ENCODE measurements at regions not wholly inside any gene's neighbourhood (a gene's known extent, or its start where the extent isn't known, plus 50 kb on each side); places are given as distances from the start of the nearest gene placed in this dataset.

DNA sequence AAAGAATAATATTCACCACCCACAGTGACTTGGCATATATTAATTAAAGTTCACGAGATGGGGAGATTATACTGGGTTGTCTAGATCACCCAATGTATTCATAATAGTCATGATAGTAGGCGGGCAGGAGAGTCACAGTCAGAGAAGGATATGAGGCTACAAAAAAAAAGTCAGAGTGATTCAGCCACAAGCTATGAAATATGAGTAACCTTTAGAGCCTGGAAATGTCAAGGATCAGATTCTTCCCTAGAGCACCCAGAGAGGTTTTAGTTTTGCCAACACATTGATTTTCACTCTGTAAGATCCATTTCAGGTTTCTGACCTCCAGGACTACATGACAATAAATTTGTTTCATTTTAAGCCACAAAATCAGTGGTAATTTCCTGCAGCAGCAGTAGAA, 501.9 kb downstream of the GABRG1 start:
- no peaks in the 10 kb centered on the region for H3K9me3 ChIP-seq (replicated peaks; ENCODE audit: control insufficient read depth, insufficient read depth, low read length)
- no peaks in the 10 kb centered on the region for H3K36me3 ChIP-seq (ENCODE audit: control insufficient read depth in 2 of 2, extremely low read depth in 1 of 2, insufficient read depth in 2 of 2, low read length in 2 of 2)
- no peak for FAIRE-seq
- H3K9me1 ChIP-seq (replicated peaks; ENCODE audit: control insufficient read depth, extremely low read depth, insufficient read depth, low read length): no peaks in the 10 kb centered on the region
- no peak for DNase-seq (ENCODE audit: low read depth, low spot score)
- no peaks in the 10 kb centered on the region for H3K27me3 ChIP-seq (ENCODE audit: control insufficient read depth in 2 of 2, insufficient read depth in 2 of 2, low read length in 2 of 2)
- intact Hi-C loops (cut with micrococcal nuclease): no loop called here
- no peak overlapping the region for H3K9ac ChIP-seq (replicated peaks; ENCODE audit: extremely low read depth, insufficient read depth, low read length)
- no peak overlapping the region for H3K4me3 ChIP-seq (replicated peaks in 1 of 3; ENCODE audit: insufficient read depth in 1 of 3, low read depth in 1 of 3, low read length in 3 of 3)
- ChIA-PET CTCF (no interaction called here), POLR2A (no interaction called here)
- no peak overlapping the region for H2AFZ ChIP-seq (ENCODE audit: low read depth, low read length)
- no peak overlapping the region for H3K27ac ChIP-seq (ENCODE audit: insufficient read depth, low read depth, low read length)
- no peaks in the 10 kb centered on the region for H3K79me2 ChIP-seq (ENCODE audit: control insufficient read depth, insufficient read depth, low read length)
- dilution Hi-C loops (cut with MboI; ENCODE audit: extremely low pct_ligation_motif_present, low sequenced_read_pairs): no loop called here
- BruUV-seq (replicated peaks): no TSS peak
- no peak for TF ChIP-seq GATA2 (IDR thresholded peaks at IDR 0.05; ENCODE audit: insufficient read depth, insufficient read length, low read depth, low read length)
- TF ChIP-seq, protein P1, sequence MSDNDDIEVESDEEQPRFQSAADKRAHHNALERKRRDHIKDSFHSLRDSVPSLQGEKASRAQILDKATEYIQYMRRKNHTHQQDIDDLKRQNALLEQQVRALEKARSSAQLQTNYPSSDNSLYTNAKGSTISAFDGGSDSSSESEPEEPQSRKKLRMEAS (IDR thresholded peaks at IDR 0.05; ENCODE audit: insufficient read depth, insufficient read length): no peak
- no peak for TF ChIP-seq EZH2 (IDR thresholded peaks at IDR 0.05; ENCODE audit: borderline replicate concordance, low read depth, low read length, severe bottlenecking)
- no peak for TF ChIP-seq MYC (IDR thresholded peaks at IDR 0.05; ENCODE audit: low read depth, low read length)
- TF ChIP-seq FOS (IDR thresholded peaks at IDR 0.05; ENCODE audit: borderline replicate concordance, insufficient read depth, low read length): no peak
- TF ChIP-seq JUN (IDR thresholded peaks at IDR 0.05; ENCODE audit: borderline replicate concordance, insufficient read depth, insufficient read length, low read depth): no peak
- H3K4me1 ChIP-seq (ENCODE audit: control insufficient read depth, extremely low read depth, insufficient read depth, low read length): no peaks in the 10 kb centered on the region
- H3K4me2 ChIP-seq (ENCODE audit: insufficient read depth, low read length): no peak overlapping the region
- no peaks in the 10 kb centered on the region for H4K20me1 ChIP-seq (replicated peaks; ENCODE audit: control insufficient read depth, extremely low read depth, insufficient read depth, low read length)

DNA sequence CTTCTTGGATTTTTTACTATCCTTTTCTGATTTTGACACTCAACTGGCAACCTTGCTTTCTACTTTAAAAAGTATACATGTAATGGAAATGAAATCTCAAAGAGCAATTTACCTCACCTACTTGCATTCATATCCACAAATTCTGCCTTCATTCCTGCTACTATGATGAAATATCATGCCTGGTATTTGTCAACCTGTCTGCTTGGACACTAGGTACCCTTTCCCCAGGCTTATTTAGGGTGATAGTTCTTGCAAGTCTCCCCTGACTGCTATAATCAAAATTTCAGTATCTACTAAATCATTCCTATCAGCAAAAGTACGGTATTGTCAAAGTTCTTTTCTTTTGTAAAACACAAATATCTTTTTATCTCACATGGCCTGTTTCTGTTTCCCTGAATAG, 503.0 kb downstream of the GABRG1 start:
- DNase-seq (ENCODE audit: low read depth, low spot score) (no peak), FAIRE-seq (no peak)
- BruUV-seq (replicated peaks): no TSS peak
- dilution Hi-C loops (cut with MboI; ENCODE audit: extremely low pct_ligation_motif_present, low sequenced_read_pairs): no loop called here
- Histone ChIP-seq H2AFZ (ENCODE audit: low read depth, low read length) (no peak overlapping the region), H3K9ac (replicated peaks; ENCODE audit: extremely low read depth, insufficient read depth, low read length) (no peak overlapping the region), H3K36me3 (ENCODE audit: control insufficient read depth in 2 of 2, extremely low read depth in 1 of 2, insufficient read depth in 2 of 2, low read length in 2 of 2) (no peaks in the 10 kb centered on the region), H4K20me1 (replicated peaks; ENCODE audit: control insufficient read depth, extremely low read depth, insufficient read depth, low read length) (no peaks in the 10 kb centered on the region), H3K27ac (ENCODE audit: insufficient read depth, low read depth, low read length) (no peak overlapping the region), H3K79me2 (ENCODE audit: control insufficient read depth, insufficient read depth, low read length) (no peaks in the 10 kb centered on the region), H3K9me1 (replicated peaks; ENCODE audit: control insufficient read depth, extremely low read depth, insufficient read depth, low read length) (no peaks in the 10 kb centered on the region), H3K4me1 (ENCODE audit: control insufficient read depth, extremely low read depth, insufficient read depth, low read length) (no peaks in the 10 kb centered on the region), H3K4me3 (replicated peaks in 1 of 3; ENCODE audit: insufficient read depth in 1 of 3, low read depth in 1 of 3, low read length in 3 of 3) (no peak overlapping the region), H3K27me3 (ENCODE audit: control insufficient read depth in 2 of 2, insufficient read depth in 2 of 2, low read length in 2 of 2) (no peaks in the 10 kb centered on the region), H3K4me2 (ENCODE audit: insufficient read depth, low read length) (no peak overlapping the region), H3K9me3 (replicated peaks; ENCODE audit: control insufficient read depth, insufficient read depth, low read length) (no peaks in the 10 kb centered on the region)
- TF ChIP-seq POLR2A (IDR thresholded peaks at IDR 0.05; ENCODE audit: low read depth, low read length): no peak
- no peak for TF ChIP-seq FOS (IDR thresholded peaks at IDR 0.05; ENCODE audit: borderline replicate concordance, insufficient read depth, low read length)
- TF ChIP-seq GATA2 (IDR thresholded peaks at IDR 0.05; ENCODE audit: insufficient read depth, insufficient read length, low read depth, low read length): no peak
- no peak for TF ChIP-seq MYC (IDR thresholded peaks at IDR 0.05; ENCODE audit: low read depth, low read length)
- TF ChIP-seq EZH2 (IDR thresholded peaks at IDR 0.05; ENCODE audit: borderline replicate concordance, low read depth, low read length, severe bottlenecking): no peak
- TF ChIP-seq, protein P2, sequence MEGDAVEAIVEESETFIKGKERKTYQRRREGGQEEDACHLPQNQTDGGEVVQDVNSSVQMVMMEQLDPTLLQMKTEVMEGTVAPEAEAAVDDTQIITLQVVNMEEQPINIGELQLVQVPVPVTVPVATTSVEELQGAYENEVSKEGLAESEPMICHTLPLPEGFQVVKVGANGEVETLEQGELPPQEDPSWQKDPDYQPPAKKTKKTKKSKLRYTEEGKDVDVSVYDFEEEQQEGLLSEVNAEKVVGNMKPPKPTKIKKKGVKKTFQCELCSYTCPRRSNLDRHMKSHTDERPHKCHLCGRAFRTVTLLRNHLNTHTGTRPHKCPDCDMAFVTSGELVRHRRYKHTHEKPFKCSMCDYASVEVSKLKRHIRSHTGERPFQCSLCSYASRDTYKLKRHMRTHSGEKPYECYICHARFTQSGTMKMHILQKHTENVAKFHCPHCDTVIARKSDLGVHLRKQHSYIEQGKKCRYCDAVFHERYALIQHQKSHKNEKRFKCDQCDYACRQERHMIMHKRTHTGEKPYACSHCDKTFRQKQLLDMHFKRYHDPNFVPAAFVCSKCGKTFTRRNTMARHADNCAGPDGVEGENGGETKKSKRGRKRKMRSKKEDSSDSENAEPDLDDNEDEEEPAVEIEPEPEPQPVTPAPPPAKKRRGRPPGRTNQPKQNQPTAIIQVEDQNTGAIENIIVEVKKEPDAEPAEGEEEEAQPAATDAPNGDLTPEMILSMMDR (IDR thresholded peaks at IDR 0.05; ENCODE audit: extremely low read depth in 1 of 2, insufficient read depth in 1 of 2, low read depth in 1 of 2, low read length in 2 of 2): no peak
- no peak for TF ChIP-seq POLR2AphosphoS5 (IDR thresholded peaks at IDR 0.05; ENCODE audit: insufficient read depth, low read depth, low read length)
- TF ChIP-seq, protein P1 (IDR thresholded peaks at IDR 0.05; ENCODE audit: insufficient read depth, insufficient read length): no peak
- TF ChIP-seq JUN (IDR thresholded peaks at IDR 0.05; ENCODE audit: borderline replicate concordance, insufficient read depth, insufficient read length, low read depth): no peak
- CTCF ChIA-PET: no interaction called here
- intact Hi-C loops (cut with micrococcal nuclease): no loop called here
- POLR2A ChIA-PET: no interaction called here

Measured in endothelial cell of umbilical vein (primary cell).